ENCODE measurements at regions not wholly inside any gene's neighbourhood (a gene's known extent, or its start where the extent isn't known, plus 50 kb on each side); places are given as distances from the start of the nearest gene placed in this dataset.

- DNase-seq (ENCODE audit: low spot score): no peak
Observed at GRCh38 chr17:15894913-15895658, 49.8 kb upstream of the ADORA2B start.
